ENCODE measurements at regions not wholly inside any gene's neighbourhood (a gene's known extent, or its start where the extent isn't known, plus 50 kb on each side); places are given as distances from the start of the nearest gene placed in this dataset.

DNA sequence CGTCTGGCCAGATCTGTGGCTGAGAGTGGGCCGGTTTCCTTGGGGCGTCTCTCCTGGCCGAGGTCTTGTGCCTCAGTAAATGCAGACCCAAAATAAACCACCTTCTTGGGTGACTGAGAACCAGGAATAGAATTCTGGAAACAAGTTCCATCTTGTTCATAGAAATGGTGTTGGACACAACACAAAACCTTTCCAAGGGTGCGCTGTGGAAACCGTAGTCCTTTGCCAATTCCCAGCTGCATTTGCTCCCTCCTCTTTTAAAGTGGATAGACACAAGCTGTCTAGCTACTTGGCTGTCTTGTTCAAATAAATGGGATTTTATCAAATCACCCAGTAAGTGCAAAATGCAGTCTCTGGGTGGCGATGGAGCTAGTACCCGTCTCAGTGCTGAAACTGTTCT, 300.2 kb downstream of the SHANK2 start:
- Histone ChIP-seq H3K4me3 (ENCODE audit: low read depth, low read length) (no peak overlapping the region), H3K36me3 (ENCODE audit: control insufficient read depth, insufficient read depth, low read length) (0 out of 2 replicates have a peak, but pooled peaks cover 3% of the 10 kb centered on the region), H3K27me3 (replicated peaks; ENCODE audit: control insufficient read depth, insufficient read depth, low read length) (no peaks in the 10 kb centered on the region), H3K4me1 (no peaks in the 10 kb centered on the region), H3K9me3 (no peaks in the 10 kb centered on the region; the same call in 1 of the 2 replicates)
- Mint-ChIP-seq H3K4me1 (ENCODE audit: low read depth, unreplicated experiment) (no peaks in the 10 kb centered on the region), H3K4me3 (ENCODE audit: unreplicated experiment) (no peak overlapping the region), H3K9me3 (ENCODE audit: unreplicated experiment) (peaks cover 22% of the 10 kb centered on the region), H3K27me3 (ENCODE audit: insufficient read depth, unreplicated experiment) (no peaks in the 10 kb centered on the region), H3K36me3 (ENCODE audit: insufficient read depth, unreplicated experiment) (peaks cover 76% of the 10 kb centered on the region), H3K27ac (ENCODE audit: unreplicated experiment) (no peak overlapping the region)
- intact Hi-C loops (cut with micrococcal nuclease; ENCODE audit: unreplicated experiment): no loop called here
- DNase-seq: no peak
- BruUV-seq (replicated peaks): no TSS peak
- CTCF ChIA-PET: no interaction called here
- POLR2A ChIA-PET: no interaction called here
- TF ChIP-seq, protein P1, sequence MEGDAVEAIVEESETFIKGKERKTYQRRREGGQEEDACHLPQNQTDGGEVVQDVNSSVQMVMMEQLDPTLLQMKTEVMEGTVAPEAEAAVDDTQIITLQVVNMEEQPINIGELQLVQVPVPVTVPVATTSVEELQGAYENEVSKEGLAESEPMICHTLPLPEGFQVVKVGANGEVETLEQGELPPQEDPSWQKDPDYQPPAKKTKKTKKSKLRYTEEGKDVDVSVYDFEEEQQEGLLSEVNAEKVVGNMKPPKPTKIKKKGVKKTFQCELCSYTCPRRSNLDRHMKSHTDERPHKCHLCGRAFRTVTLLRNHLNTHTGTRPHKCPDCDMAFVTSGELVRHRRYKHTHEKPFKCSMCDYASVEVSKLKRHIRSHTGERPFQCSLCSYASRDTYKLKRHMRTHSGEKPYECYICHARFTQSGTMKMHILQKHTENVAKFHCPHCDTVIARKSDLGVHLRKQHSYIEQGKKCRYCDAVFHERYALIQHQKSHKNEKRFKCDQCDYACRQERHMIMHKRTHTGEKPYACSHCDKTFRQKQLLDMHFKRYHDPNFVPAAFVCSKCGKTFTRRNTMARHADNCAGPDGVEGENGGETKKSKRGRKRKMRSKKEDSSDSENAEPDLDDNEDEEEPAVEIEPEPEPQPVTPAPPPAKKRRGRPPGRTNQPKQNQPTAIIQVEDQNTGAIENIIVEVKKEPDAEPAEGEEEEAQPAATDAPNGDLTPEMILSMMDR (IDR thresholded peaks at IDR 0.05; ENCODE audit: insufficient read depth in 1 of 2, low read depth in 1 of 2, low read length in 1 of 2, severe bottlenecking in 1 of 2, unreplicated experiment in 1 of 2): no peak

DNA sequence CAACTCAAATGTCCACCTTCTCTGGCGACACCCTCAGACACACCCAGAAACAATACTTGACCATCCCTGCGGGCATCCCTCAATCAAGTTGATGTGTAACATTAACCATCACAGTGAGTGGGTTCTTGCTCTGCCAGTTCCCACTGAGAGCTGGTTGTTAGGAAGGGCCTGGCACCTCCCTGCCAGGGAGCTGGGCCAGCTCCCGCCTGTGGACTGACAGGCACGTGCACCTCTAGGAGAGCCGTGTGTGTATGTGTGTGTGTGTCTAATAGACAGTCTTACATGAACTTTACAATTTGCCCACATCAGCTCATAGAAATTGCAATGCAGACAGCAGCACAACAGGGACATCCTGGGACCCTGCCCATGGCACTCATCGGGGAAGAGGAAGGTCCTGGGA, 298.7 kb downstream of the SHANK2 start:
- Mint-ChIP-seq H3K4me1 (ENCODE audit: low read depth, unreplicated experiment) (no peaks in the 10 kb centered on the region), H3K4me3 (ENCODE audit: unreplicated experiment) (no peak overlapping the region), H3K36me3 (ENCODE audit: insufficient read depth, unreplicated experiment) (peaks cover 65% of the 10 kb centered on the region), H3K27me3 (ENCODE audit: insufficient read depth, unreplicated experiment) (no peaks in the 10 kb centered on the region), H3K9me3 (ENCODE audit: unreplicated experiment) (peaks cover 11% of the 10 kb centered on the region), H3K27ac (ENCODE audit: unreplicated experiment) (no peak overlapping the region)
- Histone ChIP-seq H3K36me3 (ENCODE audit: control insufficient read depth, insufficient read depth, low read length) (0 out of 2 replicates have a peak, but pooled peaks cover 3% of the 10 kb centered on the region), H3K4me3 (ENCODE audit: low read depth, low read length) (no peak overlapping the region), H3K4me1 (no peaks in the 10 kb centered on the region), H3K9me3 (no peaks in the 10 kb centered on the region; the same call in 1 of the 2 replicates), H3K27me3 (replicated peaks; ENCODE audit: control insufficient read depth, insufficient read depth, low read length) (no peaks in the 10 kb centered on the region)
- DNase-seq: no peak
- TF ChIP-seq, protein P1 (IDR thresholded peaks at IDR 0.05; ENCODE audit: insufficient read depth in 1 of 2, low read depth in 1 of 2, low read length in 1 of 2, severe bottlenecking in 1 of 2, unreplicated experiment in 1 of 2): no peak
- ChIA-PET POLR2A (interaction anchor here (0.5 kb wide), 1 partner anchor 574 kb away, joined by 3 read pairs; no protein-coding TSS in a partner anchor), CTCF (interaction anchor here (0.6 kb wide), 1 partner anchor 473 kb away, joined by 3 read pairs; no protein-coding TSS in a partner anchor)
- no TSS peak for BruUV-seq (replicated peaks)
- intact Hi-C loops (cut with micrococcal nuclease; ENCODE audit: unreplicated experiment): no loop called here

DNA sequence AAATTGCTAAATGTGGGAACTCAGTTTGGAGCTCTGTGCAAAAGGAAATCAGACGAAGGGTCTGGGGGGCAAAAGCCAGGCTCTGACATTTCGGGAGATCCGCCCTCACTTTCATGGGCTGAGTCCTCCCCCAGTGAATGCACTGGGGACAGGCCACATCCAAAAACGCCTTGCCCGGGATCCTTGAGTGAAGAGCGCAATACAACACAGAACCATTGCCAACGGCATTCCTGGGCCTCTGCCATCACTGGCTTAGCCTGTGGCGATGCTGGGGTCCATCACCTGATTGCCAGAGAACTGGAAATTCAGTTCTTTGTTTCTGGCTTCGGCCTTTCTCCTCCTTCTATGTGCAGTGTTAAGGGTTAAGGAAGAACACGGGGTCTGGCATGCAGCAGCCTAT, 297.9 kb downstream of the SHANK2 start:
- H3K9me3 Mint-ChIP-seq (ENCODE audit: unreplicated experiment): peaks cover 11% of the 10 kb centered on the region
- H3K36me3 Mint-ChIP-seq (ENCODE audit: insufficient read depth, unreplicated experiment): peaks cover 57% of the 10 kb centered on the region
- Histone ChIP-seq H3K4me3 (ENCODE audit: low read depth, low read length) (no peak overlapping the region), H3K27me3 (replicated peaks; ENCODE audit: control insufficient read depth, insufficient read depth, low read length) (no peaks in the 10 kb centered on the region), H3K9me3 (no peaks in the 10 kb centered on the region; the same call in 1 of the 2 replicates), H3K4me1 (no peaks in the 10 kb centered on the region), H3K36me3 (ENCODE audit: control insufficient read depth, insufficient read depth, low read length) (0 out of 2 replicates have a peak, but pooled peaks cover 3% of the 10 kb centered on the region)
- H3K4me1 Mint-ChIP-seq (ENCODE audit: low read depth, unreplicated experiment): no peaks in the 10 kb centered on the region
- H3K27ac Mint-ChIP-seq (ENCODE audit: unreplicated experiment): no peak overlapping the region
- H3K27me3 Mint-ChIP-seq (ENCODE audit: insufficient read depth, unreplicated experiment): no peaks in the 10 kb centered on the region
- no peak for DNase-seq
- intact Hi-C loops (cut with micrococcal nuclease; ENCODE audit: unreplicated experiment): no loop called here
- no peak overlapping the region for H3K4me3 Mint-ChIP-seq (ENCODE audit: unreplicated experiment)
- POLR2A ChIA-PET: interaction anchor here (0.5 kb wide), 1 partner anchor 574 kb away, joined by 3 read pairs; no protein-coding TSS in a partner anchor
- CTCF ChIA-PET: no interaction called here
- BruUV-seq (replicated peaks): no TSS peak
- TF ChIP-seq, protein P1 (IDR thresholded peaks at IDR 0.05; ENCODE audit: insufficient read depth in 1 of 2, low read depth in 1 of 2, low read length in 1 of 2, severe bottlenecking in 1 of 2, unreplicated experiment in 1 of 2): no peak

Small RNA genes lying in the stretch of these regions (microRNA-seq; reads per million reads assigned to microRNA genes)
- 22.3 reads per million, percentile 58 among the genes with 10 or more reads in this experiment for gene MIR3664

Data from Caco-2 (cell line).